B cell (primary cell): ENCODE measurements at regions not wholly inside any gene's neighbourhood (a gene's known extent, or its start where the extent isn't known, plus 50 kb on each side); places are given as distances from the start of the nearest gene placed in this dataset.

Experiments
- EZH2 ChIP-seq: IDR thresholded peaks from 2 replicates; pipeline ENCODE4 v1.6.1; 2012; ENCODE audit warnings: borderline replicate concordance, low read depth, mild to moderate bottlenecking, moderate library complexity, low read length; ENCODE audit not compliant: insufficient read depth, poor library complexity, severe bottlenecking
- TF ChIP-seq, protein P1 (sequence below): fragments of 200-600 bp; IDR thresholded peaks from one replicate; pipeline ENCODE4 v1.8.0; 2022; ENCODE audit warnings: antibody characterized with exemption, mild to moderate bottlenecking

DNA sequence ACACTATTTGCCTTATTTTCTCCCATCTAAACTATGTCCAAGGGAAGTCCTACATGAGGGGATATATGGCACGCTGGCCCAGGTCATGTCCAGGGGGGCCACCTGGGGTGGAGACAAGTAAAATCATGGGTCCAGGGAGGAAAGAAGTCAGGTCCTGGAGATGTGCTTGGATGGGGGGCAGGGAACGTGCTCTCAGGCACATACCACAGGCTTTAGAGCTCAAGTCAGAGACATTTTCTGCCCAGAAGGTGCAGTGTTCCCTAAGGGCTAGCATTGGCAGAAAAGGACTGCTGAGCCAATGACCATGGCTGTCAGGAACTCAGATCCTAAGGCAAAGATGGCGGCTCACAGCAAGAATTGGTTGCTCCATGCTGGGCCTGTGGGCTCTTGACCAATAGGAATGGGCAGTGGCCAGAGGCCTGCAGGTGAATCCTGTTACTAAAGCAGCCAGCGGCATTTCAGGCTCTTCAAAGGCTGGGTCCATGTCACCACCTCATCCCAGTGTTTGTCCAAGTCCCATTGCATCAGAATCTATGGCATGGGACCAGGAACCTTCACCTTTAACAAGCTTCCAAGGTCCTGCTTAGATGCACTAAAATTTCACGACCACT is 175.0 kb downstream of the RPLP1 start:
- TF ChIP-seq, protein P1, sequence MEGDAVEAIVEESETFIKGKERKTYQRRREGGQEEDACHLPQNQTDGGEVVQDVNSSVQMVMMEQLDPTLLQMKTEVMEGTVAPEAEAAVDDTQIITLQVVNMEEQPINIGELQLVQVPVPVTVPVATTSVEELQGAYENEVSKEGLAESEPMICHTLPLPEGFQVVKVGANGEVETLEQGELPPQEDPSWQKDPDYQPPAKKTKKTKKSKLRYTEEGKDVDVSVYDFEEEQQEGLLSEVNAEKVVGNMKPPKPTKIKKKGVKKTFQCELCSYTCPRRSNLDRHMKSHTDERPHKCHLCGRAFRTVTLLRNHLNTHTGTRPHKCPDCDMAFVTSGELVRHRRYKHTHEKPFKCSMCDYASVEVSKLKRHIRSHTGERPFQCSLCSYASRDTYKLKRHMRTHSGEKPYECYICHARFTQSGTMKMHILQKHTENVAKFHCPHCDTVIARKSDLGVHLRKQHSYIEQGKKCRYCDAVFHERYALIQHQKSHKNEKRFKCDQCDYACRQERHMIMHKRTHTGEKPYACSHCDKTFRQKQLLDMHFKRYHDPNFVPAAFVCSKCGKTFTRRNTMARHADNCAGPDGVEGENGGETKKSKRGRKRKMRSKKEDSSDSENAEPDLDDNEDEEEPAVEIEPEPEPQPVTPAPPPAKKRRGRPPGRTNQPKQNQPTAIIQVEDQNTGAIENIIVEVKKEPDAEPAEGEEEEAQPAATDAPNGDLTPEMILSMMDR, result no peak
- no peak for TF ChIP-seq EZH2
